Type B pancreatic cell (in vitro differentiated cells): ENCODE measurements at regions not wholly inside any gene's neighbourhood (a gene's known extent, or its start where the extent isn't known, plus 50 kb on each side); places are given as distances from the start of the nearest gene placed in this dataset.

ENCODE experiments used
- DNase-seq: peaks from one replicate; pipeline ENCODE4 v3.0.0; 2021; ENCODE audit warnings: mixed read lengths; ENCODE audit not compliant: unreplicated experiment; ENCODE audit errors: extremely low spot score
- H3K27ac Mint-ChIP-seq: 2 replicates; pipeline ENCODE4 v1.8.0; 2021; ENCODE audit warnings: mild to moderate bottlenecking, mixed read lengths
- H3K27me3 Mint-ChIP-seq: 2 replicates; pipeline ENCODE4 v1.8.0; 2021; ENCODE audit warnings: mixed read lengths
- H3K36me3 Mint-ChIP-seq: 2 replicates; pipeline ENCODE4 v1.8.0; 2021; ENCODE audit warnings: mixed read lengths
- H3K4me1 Mint-ChIP-seq: one replicate; pipeline ENCODE4 v1.8.0; 2021; ENCODE audit warnings: mixed read lengths; ENCODE audit not compliant: unreplicated experiment
- H3K4me3 Mint-ChIP-seq: 2 replicates; pipeline ENCODE4 v1.8.0; 2021; ENCODE audit warnings: mild to moderate bottlenecking, mixed read lengths
- H3K9me3 Mint-ChIP-seq: 2 replicates; pipeline ENCODE4 v1.8.0; 2021; ENCODE audit warnings: mixed read lengths
- TF ChIP-seq, protein P1 (sequence below): fragments of 200-600 bp; sonication (generic); conservative IDR thresholded peaks from 2 replicates; pipeline ENCODE4 v1.5.0; 2021; ENCODE audit warnings: antibody characterized with exemption, mild to moderate bottlenecking

DNA sequence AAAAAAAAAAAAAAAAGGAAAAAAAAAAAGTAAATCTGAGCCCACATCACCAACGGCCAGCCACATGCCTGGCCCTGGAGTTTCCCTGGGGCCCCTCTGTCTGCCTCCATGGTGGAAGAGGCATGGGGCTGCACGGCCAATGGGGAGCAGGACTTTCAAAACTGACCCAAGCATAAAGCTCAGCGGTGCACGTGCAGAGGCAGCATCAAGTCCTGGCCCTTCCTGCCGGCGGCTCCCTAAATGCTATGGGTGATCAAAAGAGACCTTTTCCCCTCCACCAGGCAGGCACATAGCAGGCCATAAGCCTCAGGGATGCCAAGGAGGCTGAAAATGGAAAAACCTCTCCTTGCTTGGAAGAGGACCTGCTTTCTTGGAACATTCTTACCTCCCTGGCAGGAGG lies 94.3 kb downstream of the OAT start:
- peaks cover 12% of the 10 kb centered on the region for H3K27me3 Mint-ChIP-seq
- no peak for DNase-seq
- H3K27ac Mint-ChIP-seq, result no peak overlapping the region
- no peaks in the 10 kb centered on the region for H3K36me3 Mint-ChIP-seq
- H3K4me1 Mint-ChIP-seq, result peaks cover 7% of the 10 kb centered on the region
- H3K4me3 Mint-ChIP-seq, result no peak overlapping the region
- no peaks in the 10 kb centered on the region for H3K9me3 Mint-ChIP-seq
- TF ChIP-seq, protein P1, sequence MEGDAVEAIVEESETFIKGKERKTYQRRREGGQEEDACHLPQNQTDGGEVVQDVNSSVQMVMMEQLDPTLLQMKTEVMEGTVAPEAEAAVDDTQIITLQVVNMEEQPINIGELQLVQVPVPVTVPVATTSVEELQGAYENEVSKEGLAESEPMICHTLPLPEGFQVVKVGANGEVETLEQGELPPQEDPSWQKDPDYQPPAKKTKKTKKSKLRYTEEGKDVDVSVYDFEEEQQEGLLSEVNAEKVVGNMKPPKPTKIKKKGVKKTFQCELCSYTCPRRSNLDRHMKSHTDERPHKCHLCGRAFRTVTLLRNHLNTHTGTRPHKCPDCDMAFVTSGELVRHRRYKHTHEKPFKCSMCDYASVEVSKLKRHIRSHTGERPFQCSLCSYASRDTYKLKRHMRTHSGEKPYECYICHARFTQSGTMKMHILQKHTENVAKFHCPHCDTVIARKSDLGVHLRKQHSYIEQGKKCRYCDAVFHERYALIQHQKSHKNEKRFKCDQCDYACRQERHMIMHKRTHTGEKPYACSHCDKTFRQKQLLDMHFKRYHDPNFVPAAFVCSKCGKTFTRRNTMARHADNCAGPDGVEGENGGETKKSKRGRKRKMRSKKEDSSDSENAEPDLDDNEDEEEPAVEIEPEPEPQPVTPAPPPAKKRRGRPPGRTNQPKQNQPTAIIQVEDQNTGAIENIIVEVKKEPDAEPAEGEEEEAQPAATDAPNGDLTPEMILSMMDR, result no peak

DNA sequence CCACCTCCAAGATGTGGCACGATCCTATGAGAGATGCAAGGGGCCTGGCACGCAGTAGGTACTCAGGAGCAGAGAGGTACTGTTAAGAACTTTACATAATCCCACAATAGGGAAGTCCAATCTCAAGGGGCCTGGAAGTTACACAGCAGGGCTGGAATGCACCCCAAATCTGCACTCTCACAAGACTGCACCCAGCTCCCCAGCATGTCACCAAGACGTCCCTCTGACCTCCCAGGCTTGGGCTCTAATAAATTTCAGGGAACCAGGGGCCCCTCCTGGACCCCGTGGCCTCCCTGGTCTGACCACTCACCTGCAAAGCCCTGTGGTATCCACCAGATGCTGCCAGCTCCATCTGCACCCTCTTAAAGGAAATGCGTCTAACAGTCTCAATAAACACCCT lies 94.9 kb downstream of the OAT start:
- no peak overlapping the region for H3K27ac Mint-ChIP-seq
- peaks cover 10% of the 10 kb centered on the region for H3K27me3 Mint-ChIP-seq
- H3K4me1 Mint-ChIP-seq, result peaks cover 7% of the 10 kb centered on the region
- no peak overlapping the region for H3K4me3 Mint-ChIP-seq
- TF ChIP-seq, protein P1, result no peak
- H3K9me3 Mint-ChIP-seq, result no peaks in the 10 kb centered on the region
- H3K36me3 Mint-ChIP-seq, result no peaks in the 10 kb centered on the region
- no peak for DNase-seq

DNA sequence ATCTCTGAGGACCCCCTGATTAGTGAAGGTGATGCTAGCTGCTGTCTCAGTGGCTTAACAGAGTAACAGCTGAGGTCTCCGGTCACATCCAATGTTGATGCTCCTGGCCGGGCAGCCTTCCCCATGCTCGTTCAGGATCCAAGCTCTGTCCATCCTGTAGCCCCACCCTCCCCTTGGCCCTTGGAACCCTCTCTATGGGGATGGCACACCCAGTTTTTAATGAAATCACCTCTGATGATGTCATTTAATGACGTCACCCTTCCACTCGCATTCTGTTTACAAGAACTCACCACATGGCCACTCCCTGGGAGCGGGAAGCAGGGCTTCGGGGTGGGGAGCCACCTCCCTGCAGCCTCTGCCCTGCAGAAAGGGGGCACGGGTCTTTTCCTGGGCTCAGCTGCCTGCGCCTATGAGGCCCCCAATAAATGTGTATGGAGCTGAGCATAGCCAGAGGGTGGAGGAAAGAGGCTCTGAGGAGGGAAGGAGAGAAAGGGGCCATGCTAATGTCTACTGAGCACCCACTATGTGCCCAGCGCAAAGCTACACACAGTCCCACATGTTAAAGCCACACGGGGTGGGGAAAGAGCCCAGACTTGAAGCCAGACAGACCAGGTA lies 95.5 kb downstream of the OAT start:
- no peak overlapping the region for H3K4me3 Mint-ChIP-seq
- no peaks in the 10 kb centered on the region for H3K36me3 Mint-ChIP-seq
- H3K27ac Mint-ChIP-seq, result no peak overlapping the region
- no peaks in the 10 kb centered on the region for H3K9me3 Mint-ChIP-seq
- H3K27me3 Mint-ChIP-seq, result peaks cover 7% of the 10 kb centered on the region
- DNase-seq, result no peak
- peaks cover 7% of the 10 kb centered on the region for H3K4me1 Mint-ChIP-seq
- TF ChIP-seq, protein P1, result no peak

DNA sequence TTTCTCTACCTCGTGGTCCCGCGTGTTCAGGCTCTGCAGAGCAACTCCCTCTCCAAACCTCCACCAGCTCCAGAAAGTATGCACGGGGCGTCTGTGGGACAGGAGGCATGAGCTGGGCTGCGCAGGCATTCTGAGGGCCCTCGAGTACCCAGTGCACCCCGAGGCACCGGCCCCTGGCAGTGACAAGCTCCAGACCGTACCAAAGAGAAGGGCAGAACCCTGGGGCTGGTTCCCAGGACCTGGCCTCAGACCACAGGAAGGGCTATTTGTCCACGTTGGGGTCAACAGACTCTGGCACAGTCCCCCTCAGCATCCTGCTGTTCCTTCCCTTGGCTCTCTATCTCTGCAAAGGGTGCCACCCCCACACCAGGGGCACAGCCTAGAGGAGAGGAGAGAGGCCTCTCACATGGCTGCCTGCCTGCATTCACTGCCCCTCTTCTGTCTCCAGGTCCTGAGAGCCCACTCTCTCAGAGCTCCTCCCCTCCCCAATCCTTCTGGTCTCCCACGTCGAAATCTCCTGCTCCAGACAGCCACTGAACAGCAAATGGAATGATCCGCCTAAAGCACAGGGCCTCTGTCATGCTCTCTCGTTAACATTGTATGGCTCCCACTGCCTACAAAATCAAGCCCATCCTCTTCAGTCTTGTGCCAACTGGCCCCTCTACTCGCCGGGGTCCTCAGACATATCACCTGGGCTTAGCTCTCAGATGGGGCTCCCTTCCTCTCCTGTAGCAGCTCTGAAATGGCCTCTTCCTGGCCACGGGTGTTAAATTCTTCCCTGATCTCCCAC lies 96.3 kb downstream of the OAT start:
- H3K36me3 Mint-ChIP-seq, result no peaks in the 10 kb centered on the region
- H3K4me1 Mint-ChIP-seq, result peaks cover 7% of the 10 kb centered on the region
- DNase-seq, result no peak
- H3K27me3 Mint-ChIP-seq, result peaks cover 7% of the 10 kb centered on the region
- no peak overlapping the region for H3K27ac Mint-ChIP-seq
- H3K9me3 Mint-ChIP-seq, result no peaks in the 10 kb centered on the region
- TF ChIP-seq, protein P1, result no peak
- no peak overlapping the region for H3K4me3 Mint-ChIP-seq

- H3K27ac Mint-ChIP-seq, result peak overlapping the region; percentile 52
- TF ChIP-seq, protein P1, result no peak
Measured at GRCh38 chr10:124321433-124322089, 97.2 kb downstream of the OAT start.

More at GRCh38 chr10:124321433-124322089, 97.2 kb downstream of the OAT start:
- peaks cover 5% of the 10 kb centered on the region for H3K27me3 Mint-ChIP-seq
- no peaks in the 10 kb centered on the region for H3K36me3 Mint-ChIP-seq
- DNase-seq, result peak; percentile 44
- peaks cover 7% of the 10 kb centered on the region for H3K4me1 Mint-ChIP-seq
- no peak overlapping the region for H3K4me3 Mint-ChIP-seq
- H3K9me3 Mint-ChIP-seq, result no peaks in the 10 kb centered on the region
